Activated CD4-positive, alpha-beta T cell treated with anti-CD3 and anti-CD28 coated beads, Interleukin-2, Interleukin-4, amounts not matched to agents 100 ng/mL and 50 ng/mL, durations not matched to agents 16 hours and 8 hours (primary cell): ENCODE measurements at regions not wholly inside any gene's neighbourhood (a gene's known extent, or its start where the extent isn't known, plus 50 kb on each side); places are given as distances from the start of the nearest gene placed in this dataset.
"Not testable (repeated sequence)": the region's sequence is repeated elsewhere in the genome, so short reads cannot be mapped to it uniquely, and the experiment has no call there.

Experiments used
- DNase-seq: peaks from one replicate; pipeline ENCODE4 v3.0.0-alpha.2; 2020; ENCODE audit warnings: low spot score

DNA sequence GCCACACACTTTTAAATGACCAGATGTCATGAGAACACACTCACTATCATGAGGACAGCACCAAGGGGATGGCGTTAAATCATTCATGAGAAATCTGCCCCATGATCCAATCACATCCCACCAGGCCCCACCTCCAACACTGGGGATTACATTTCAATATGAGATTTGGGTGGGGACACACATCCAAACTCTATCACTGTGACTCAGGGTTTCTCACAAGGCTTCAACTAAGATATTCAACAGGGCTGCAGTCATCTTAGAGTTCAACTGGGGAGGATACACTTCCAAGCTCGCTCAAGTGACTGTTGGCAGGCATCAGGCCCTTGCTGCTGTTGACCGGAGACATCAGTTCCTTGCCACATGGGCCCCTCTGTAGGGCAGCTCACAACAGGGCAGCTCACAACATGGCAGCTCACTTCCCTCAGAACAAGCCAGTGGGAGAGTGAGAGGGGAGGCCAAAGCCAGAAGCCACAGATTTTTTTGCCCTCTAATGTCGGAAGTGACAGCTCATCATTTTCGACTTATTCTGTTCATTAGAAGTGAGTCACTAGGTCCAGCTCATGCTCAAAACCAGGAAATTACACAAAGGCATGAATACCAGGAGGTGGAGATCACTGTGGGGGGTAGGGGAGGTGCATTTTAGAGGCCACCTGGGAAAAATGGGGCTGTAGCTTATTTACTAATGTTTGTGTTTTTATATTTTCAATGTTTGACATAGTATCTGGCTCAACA, 50.8 kb upstream of the PTHLH start:
- peak; percentile 2 for DNase-seq

- DNase-seq = no peak
Observed at GRCh38 chr12:28024231-28024995, 51.9 kb upstream of the PTHLH start.

- no peak for DNase-seq
Observed at GRCh38 chr12:28025821-28026505, 53.4 kb upstream of the PTHLH start.

- DNase-seq = no peak
Observed at GRCh38 chr12:28026701-28027100, 54.2 kb upstream of the PTHLH start.

DNA sequence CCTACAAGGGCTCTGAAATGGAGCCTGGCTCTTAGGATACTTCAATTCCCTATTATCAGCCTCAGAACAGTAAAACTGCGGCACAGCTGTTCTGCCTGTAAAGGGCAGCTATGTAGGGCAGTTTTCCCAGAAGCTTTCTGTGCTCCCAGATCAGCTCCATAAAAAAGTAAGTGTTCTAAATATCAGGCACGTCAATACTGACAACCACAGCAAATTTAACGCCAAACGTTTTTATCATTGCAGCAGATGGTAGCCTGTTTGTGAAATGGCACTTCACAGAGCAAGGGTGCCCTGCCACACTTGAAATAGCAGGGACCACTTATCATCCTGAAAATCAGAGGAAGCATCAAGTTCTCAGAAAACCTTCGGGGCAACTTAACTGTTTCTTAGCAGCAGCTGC, 54.8 kb upstream of the PTHLH start:
- no peak for DNase-seq

GRCh38 chr12:28027947-28028724, 55.6 kb upstream of the PTHLH start:
- DNase-seq = no peak

DNA sequence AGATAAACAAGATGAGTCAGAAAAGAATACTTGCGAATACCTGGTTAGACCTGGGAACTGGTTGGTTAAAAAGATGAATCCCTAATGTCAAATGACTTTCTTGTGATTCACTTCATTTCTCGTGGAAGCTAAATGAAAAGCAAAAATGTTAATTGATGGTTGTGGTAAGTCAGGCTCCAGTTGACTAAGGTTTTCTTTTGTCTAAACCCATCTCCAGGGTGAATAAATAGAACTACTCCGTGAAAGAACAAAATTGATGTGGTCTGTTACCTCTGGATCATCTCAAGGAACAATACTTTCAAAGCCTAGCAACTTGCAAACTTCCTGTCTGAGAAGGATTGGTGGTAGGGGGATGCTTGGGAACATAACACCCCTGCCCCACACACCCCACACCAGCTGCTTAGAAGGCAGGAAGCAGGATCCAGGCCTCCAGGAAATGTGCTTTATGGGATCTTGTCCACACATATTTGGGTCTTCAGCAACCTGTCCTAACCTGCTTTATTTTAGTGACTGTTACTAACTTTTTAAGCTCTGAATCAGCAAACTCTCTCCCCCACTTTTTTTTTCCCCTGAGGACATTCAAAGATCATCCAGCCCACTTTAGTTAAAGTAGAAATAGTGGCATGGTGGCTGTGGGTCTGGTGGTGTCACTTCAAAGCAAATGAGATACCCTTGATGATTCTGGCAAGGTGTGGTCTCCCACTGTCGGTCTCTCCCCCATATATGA, 60.4 kb upstream of the PTHLH start:
- DNase-seq = no peak

DNA sequence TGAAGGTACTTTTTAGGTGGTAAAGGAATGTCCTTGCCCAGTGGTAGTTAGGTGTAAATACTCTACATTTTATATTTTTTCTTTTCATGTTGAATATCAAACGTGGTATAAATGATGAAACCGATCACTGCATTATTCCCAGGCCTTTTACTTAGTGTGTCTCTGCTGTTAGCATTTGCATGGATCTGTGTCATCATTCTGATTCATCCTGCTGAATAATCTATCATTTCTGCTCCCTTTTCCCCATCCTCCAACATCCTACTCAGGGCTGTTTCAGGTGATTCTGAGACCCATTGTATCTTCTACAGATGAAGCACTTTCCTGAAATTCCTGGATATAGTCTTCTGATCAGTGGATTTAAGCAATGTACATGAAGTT, 61.0 kb upstream of the PTHLH start:
- no peak for DNase-seq

GRCh38 chr12:28034271-28034670, 61.7 kb upstream of the PTHLH start:
- DNase-seq = no peak

GRCh38 chr12:28035500-28035899, 63.0 kb upstream of the PTHLH start:
- no peak for DNase-seq

DNA sequence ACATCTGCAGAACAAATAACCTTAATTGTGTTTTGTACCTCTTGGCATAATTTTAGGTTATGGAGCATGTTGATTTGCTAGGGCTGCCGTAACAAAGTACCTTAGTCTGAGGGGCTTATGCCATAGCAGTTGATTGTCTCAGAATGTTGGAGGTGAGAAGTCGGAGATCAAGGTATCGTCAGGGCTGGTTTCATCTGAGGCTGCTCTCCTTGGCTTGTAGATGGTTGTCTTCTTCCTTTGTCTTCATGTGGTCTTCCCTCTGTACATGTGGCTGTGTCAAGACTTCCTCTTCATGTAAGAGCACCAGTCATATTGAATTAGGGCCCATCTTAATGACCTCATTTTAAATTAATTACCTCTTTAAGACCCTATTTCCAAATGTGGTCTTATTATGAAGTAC, 64.4 kb upstream of the PTHLH start:
- DNase-seq = no peak

- no peak for DNase-seq
Observed at GRCh38 chr12:28040246-28040645, 67.7 kb upstream of the PTHLH start.

DNA sequence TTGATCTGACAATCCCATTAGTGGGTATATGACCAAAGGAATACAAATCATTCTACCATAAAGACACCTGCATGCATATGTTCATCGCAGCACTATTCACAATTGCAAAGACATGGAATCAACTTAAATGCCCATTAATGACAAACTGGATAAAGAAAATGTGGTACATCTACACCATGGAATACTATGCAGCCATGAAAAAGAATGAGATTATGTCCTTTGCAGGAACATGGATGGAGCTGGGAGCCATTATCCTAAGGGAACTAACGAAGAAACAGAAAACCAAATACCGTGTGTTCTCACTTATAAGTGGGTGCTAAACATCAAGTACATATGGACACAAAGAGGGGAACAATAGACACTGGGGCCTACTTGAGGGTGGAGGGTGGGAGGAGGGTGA, 74.1 kb upstream of the PTHLH start:
- DNase-seq = not testable (repeated sequence)

DNA sequence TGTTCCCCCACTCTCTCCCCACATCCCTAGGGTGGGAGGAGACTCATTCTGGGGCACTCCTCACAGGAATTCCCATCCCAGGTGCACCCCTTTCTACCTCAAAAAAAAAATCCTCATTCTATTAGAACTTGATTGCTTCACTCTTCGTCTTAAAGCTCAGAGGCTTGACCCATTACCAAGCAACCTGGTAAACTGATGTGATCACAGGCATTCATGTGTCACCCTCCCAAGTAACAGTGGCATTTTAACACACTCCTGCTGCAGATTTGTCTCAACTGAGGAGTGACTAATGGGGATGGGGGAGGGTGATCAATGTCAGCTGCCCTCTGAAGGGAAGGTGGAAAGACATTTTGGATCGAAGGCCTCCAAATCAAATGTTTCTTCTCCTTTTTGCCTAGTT, 78.1 kb upstream of the PTHLH start:
- no peak for DNase-seq

DNA sequence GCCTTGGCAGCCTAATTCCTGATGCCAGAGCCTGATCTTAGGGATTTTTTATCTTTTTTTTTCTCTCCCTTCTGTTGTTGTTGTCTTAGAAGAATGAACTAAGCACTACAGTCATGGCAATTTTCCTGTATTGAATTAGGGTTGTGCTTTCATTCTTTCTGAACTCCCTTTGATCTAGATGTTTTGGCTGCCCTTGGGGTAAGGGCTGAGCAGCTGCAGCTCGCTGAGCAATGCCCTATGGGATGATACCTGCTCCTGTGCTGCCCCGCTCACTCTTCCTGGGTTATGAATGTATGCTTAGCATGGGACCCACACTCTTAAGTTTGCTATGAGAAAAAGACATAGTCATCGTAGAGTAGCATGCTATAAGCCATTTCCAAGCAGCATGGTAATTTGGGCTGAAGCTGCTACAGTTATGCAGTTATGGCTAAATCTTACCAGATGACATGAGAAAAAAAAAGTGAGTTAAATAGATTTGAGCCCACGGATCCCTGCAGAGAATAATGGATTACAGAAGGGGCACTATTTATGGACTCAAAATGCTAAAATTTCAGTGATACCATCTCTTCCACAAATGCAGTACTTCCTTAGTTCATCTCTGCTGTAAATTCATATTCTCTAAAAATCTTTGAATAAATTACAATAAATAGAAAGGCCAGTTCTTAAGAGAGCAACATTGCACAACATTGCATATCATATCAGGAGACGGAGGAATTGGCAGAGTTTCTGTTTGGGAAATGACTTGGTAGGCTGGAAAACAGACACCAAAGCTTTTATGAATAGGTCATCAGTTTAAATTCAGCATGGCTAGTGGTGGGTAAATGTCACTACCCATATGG, 79.2 kb upstream of the PTHLH start:
- DNase-seq = no peak

GRCh38 chr12:28053564-28053963, 81.0 kb upstream of the PTHLH start:
- DNase-seq = no peak

DNA sequence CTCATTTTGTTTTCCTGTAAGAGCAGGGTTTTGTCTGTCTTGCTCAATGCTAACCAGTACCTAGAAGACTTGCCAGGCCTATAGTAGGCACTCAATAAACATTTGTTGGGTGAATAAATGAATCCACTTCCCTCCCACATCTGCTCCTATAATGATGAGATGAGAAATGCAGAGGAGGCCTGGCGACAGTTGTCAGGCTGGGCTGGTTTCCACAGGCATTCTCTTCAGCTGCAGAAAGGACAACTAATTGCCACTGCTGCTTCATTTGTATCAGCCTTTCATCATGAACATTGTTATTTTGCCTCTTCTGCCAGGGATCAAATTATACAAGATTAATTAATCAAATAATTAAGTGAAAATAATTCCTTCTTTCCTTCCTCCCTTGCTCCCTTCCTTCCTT, 82.0 kb upstream of the PTHLH start:
- DNase-seq = no peak

- peak; percentile 36 for DNase-seq
Observed at GRCh38 chr12:28057856-28058615, 85.5 kb upstream of the PTHLH start.

- no peak for DNase-seq
Observed at GRCh38 chr12:28059220-28059619, 86.7 kb upstream of the PTHLH start.

DNA sequence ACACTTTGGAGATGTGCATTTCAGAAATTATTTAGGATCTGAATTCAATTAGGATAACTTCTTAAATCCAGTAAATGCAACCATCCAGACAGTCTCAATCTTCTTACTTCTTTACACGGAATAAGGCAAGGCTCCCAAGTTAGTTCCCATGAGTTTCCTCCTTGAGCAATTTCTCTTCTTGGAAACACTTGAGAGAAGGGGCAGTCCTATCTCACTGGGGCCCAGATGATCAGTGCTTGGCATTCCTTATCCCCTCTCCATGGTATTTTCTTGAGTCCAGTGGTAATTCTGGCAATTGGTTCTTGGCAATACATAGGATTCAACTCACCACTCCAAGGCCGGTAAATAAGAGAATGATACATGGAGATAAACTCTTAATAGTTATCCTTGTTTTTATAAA, 87.1 kb upstream of the PTHLH start:
- no peak for DNase-seq
